Activated T-cell treated with anti-CD3 and anti-CD28 coated beads for 24 hours (primary cell): ENCODE measurements at regions not wholly inside any gene's neighbourhood (a gene's known extent, or its start where the extent isn't known, plus 50 kb on each side); places are given as distances from the start of the nearest gene placed in this dataset.

Experiments
- DNase-seq: peaks from one replicate; pipeline ENCODE4 v3.0.0-alpha.2; 2020; ENCODE audit warnings: low read depth

DNA sequence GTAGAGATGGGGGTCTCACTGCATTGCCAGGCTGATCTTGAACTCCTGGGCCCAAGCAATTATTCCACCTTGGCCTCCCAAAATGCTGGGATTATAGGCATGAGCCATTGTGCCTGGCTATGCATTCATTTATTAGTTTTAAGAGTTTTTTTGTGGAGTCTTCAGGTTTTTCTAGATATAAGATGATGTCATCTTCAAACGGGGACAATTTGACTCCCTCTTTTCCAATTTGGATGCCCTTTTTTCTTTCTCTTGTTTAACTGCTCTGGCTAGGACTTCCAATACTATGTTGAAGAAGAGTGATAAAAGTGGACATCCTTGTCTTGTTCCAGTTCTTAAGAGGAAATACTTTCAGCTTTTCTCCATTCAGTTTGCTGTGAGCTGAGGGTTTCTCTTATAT, 113.7 kb upstream of the PARD3B start:
- DNase-seq = no peak

DNA sequence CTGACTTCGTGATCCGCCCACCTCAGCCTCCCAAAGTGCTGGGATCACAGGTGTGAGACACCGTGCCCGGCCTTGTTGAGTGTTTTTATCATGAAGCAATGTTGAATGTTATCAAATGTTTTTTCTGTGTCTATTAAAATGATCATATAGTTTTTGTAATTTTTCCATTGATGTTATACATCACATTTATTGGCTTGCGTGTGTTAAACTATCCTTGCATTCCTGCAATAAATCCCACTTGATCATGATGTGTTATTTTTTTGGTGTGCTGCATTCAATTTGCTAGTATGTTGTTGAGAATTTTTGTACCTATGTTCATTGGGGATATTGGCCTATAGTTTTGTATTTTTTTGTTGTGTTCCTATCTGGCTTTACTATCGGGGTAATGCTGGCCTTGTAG, 113.1 kb upstream of the PARD3B start:
- DNase-seq = no peak

GRCh38 chr2:204434660-204435462, 110.4 kb upstream of the PARD3B start:
- no peak for DNase-seq

DNA sequence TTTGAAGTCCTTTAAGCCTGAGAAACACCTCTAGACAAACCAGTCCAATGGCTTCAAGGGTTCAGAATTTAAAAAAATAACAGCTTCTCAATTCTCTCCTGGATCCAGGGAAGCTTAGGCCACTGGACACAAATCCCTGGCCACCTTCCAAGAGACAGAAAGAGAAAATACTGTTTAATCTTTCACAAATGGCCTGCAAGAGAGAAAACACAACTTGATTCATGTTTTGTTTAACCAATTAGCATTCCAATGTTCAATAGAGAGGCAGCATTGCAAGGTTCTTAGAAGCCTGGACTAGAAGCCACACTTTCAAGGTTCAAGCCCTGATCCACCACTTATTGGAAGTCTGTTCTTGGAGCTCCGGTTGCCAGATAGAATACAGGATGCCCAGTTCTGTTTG, 109.0 kb upstream of the PARD3B start:
- no peak for DNase-seq

- DNase-seq = no peak
Measured at GRCh38 chr2:204437408-204437807, 107.9 kb upstream of the PARD3B start.

DNA sequence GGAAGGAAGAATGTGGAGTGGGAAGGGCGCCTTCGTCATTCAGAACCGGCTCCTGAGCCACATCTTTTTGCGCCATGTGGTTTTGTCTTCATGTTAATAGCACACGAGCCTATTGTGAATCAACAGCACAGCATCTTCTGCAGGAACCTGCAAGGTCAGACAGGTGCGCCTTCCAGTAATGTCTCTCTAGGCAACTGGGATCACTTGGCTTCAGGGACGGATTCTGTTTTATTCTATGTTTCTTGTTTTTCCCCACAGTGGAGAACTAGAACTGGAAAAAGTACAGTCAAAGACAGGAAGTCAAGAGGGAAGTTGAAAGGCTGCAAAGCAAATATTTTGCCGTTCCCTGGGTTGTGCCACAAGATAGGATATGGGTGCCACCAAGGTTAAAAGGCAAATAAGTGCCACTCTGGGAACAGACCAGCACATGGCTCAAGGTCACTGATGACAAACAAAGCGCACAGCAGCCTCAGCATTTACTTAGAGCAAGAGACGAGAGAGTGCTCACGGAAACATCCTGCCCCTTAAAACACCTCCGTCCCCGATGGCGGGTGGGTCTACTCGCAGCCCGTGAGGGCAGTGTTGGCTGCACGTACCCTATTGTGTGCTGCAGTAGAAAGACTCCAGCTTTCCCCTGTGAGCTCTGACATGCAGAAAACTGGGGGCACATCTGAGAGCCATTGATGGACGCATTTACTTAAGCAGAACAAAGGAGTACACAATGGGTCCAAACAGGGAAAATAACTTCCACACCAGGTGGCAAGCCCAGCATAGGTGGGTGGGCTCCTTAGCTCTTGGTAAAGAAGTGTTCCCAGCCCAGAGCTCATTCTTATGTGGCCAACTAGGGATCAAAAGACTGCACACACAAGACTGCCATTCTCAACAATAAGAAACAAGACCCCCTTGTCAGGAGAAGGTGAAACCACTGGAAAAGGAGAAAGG, 107.2 kb upstream of the PARD3B start:
- DNase-seq = no peak

DNA sequence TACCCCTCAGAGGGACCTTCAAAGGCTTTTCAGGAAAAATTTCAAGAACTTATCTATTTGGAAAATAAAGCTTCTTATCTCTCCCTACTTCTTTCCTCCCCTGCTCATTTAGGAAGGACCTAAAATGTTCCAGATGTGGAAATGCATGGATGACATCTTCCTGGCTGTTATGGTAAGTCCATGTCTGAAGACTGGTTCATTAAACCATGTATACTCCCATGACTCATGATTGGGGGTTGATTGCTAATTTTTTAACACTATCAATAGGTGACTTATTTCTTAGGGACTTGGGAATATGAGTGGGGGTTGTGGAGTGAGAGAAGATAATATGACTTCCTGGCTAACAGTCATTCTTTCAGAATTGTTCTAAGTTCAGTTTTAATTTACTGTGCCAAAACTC, 104.0 kb upstream of the PARD3B start:
- no peak for DNase-seq

DNA sequence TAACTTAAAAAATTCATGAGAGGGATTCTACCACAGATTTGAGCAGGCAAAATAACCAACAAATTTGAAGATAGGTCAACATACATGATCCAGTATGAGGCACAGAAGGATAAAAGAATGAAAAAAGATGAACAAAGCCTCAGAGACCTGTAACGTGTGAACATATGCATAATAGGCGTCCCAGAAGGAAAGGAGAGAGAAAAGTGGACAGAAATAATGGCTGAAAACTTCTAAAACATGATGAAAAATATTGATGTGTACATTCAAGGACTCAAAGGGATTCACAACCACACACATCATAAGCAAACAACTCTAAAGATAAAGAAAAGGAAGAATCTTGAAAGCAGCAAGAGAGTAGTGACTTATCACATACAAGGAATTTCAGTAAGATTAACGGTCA, 100.1 kb upstream of the PARD3B start:
- DNase-seq = no peak

GRCh38 chr2:204447722-204448121, 97.6 kb upstream of the PARD3B start:
- no peak for DNase-seq

DNA sequence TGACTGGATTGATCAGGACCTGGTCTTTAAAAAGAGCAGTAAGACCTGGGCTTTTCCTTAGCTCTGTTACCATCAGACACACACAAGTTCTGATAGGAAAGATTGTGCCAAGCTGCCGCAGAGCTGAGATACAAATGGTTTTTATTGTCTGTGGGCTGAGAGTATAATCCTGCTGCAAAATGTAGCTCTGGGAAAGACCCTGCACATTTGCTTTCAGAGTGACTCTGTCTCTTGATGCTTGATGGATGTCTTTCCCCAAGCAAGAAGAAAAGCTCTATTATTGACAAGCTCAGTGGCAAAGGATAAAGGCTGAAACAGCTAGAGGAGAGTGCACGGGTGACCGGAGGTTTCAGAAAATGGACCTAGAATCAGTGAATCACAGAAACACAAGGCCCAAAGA, 95.3 kb upstream of the PARD3B start:
- no peak for DNase-seq

DNA sequence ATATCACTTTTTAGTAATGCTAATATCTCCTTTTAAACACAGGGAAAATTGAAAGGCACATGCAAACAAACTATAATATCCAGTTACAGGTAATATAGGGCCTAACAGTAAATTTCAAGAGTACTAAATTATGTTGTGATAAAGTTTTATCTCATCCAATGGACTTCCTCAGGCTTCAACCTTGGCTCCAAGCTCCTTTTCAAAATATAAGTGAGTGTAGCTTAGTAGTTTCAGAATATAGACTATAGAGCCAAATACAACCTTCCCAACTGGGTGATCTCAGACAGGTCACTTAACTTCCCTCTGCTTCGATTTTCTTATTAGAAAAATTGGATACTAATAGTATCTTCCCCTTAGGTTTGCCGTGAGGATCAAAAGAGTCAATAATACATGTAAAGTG, 93.5 kb upstream of the PARD3B start:
- DNase-seq = no peak

DNA sequence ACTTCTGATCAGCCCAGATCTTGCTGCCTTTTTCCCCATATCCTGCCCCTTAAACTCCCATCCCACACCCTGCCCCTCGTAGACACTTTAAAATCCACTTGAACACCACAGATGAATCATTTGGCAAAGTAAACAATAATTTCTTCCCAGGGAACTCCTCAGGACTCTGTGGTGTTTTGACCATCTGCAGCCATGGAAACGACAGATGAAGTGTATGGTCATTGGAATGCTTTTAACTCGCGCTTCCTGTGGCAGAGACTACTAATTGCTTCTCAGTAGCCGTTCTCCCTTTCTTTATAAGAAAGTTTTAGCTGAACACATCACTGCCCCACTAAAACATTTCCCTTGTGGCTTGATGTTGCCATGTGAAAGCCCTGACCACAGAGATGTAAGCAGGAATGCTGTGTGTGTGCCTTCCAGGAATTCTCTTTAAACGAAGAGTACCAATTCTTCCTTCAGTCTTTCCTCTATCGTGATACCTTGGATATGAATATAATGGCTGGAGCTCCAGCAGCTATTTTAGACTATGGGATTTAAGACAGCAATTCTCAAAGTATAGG, 92.7 kb upstream of the PARD3B start:
- DNase-seq = no peak

DNA sequence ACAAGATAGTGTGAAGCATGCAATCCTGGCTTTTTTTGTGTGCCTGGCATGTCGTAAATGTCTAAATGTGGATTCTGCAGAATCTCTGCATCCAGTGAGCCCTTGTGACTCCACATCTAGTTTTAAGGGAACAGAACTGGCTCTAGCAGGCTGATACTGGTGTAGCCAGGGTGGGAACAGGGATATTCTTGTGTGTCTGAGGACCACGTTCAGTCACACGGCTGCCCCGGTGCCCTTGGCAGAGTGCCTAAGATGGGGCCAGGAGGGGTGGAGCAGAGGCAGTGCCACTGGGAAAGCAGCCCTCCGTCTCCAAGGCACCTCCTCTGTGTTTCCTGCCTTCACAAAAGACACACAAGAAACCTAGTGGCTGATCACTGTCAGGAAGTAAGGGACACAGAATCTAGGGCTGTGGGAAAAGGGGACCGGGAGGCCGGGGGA, 91.5 kb upstream of the PARD3B start:
- DNase-seq = no peak

GRCh38 chr2:204454672-204455380, 90.4 kb upstream of the PARD3B start:
- no peak for DNase-seq

DNA sequence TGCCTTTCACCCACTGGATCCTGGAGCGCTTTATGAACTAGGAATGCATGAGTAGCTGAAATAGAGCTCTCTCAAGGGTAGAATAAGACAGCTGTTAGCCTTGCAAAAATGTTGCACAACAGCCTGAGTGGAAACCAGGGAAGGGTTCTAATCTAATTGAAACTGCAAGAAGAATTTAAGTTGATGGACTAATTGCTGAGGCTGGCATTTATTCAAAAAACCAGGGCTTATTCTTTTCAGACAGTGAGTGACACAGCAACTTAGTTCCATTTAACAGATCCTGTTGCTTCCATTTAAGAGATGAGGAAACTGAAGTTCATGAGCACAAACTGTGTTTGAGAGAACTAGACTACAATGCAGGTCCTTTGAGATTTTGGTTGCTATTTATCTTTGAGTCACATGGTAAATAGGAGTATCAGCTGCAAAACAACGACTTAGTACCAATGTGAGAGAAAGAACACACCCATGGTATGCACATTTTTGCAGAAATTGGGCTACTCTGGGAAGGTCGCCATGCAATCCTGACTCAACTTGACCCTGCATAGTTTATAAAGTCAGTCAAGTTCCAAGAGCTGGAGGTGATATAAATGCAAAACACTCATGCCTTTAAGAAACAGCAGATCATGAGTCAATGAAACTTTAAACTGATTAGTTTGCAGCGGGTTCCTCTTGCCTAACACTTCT, 76.4 kb upstream of the PARD3B start:
- DNase-seq = no peak

DNA sequence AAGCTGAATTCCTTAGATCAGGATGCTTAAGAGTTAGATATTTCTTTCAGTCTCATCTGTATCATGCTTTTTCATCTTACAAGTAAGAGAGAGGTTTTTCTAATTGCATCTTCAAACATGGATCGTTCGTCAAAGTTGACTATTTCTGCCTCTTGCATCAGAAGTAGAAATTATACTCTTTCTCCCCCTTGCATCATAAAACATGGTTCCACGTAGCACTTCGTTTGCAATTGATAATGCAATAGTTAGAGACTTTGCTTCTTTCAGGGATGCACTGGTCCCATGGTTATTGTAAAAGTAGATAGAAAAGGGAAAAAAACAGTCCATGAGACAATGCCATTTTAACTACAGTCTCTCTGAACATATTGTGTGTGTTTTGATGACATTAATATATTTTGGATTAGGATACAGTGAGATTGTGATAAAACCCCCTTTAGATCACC, 75.1 kb upstream of the PARD3B start:
- DNase-seq = no peak

- DNase-seq = no peak
Measured at GRCh38 chr2:204470621-204471196, 74.6 kb upstream of the PARD3B start.

GRCh38 chr2:204472375-204472774, 72.9 kb upstream of the PARD3B start:
- no peak for DNase-seq

DNA sequence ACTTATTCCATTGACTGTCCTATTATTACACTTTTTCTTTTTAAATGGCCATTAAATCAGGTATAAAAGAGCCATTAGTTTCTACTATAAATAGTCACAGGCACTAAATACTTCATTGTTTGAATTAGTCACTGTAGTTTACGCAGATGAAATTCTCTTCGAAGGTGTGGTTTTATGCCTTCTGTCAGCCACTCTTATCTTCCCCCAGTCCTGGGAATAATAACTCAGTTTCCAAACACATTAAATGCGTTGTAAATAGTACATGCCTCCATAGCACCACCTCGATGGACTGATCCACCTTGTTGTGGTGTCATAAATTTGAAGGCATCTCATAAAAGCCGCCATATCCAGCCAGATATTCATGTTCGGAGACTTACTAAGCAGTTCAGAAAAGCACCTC, 72.1 kb upstream of the PARD3B start:
- DNase-seq = no peak

DNA sequence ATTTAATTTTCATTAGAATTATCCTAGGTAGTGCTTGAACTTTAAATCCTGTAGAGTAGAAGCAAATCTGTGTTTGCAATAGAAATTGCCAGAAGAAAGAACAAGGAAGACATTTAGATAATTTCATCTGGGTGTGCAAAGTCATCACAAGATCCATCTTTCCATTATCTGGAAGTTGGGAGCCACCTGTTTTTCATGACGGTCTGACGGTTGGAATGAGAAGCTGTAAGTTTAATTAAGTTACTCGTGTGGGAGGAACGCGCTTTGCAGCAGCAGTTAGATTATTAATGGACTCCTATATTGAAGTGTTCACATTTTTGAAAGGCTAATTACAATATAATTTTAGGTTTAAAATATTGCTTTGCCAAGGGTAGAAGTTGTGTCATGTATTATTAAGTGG, 69.9 kb upstream of the PARD3B start:
- no peak for DNase-seq

- no peak for DNase-seq
Measured at GRCh38 chr2:204477358-204477950, 67.8 kb upstream of the PARD3B start.
